ENCODE measurements at regions not wholly inside any gene's neighbourhood (a gene's known extent, or its start where the extent isn't known, plus 50 kb on each side); places are given as distances from the start of the nearest gene placed in this dataset.

DNA sequence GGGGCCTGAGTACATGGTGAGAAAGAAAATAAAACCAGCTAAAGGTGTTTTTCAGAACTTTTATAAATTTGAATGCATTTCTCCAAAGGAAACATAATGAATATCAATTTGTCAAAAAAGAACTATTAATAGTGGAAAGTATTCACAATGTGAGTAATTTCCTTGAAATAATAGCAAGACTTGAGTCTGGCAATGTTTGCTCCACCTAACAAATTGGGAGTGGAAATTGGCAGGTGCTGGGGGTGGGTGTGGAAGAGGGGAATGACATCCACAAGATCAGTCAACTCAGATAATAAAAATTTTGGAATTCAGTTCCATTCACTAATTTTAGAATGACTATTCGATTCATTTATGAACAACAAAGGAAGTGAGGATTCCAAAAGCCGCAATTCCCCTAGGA, 884.8 kb upstream of the SLIT2 start:
- H3K27me3 ChIP-seq, result no peaks in the 10 kb centered on the region
- no peaks in the 10 kb centered on the region for H3K36me3 ChIP-seq
- no peaks in the 10 kb centered on the region for H3K4me1 ChIP-seq
- in situ Hi-C loops (cut with MboI; ENCODE audit: low sequenced_read_pairs in 4 of 4), result no loop called here
- H3K27ac ChIP-seq, result no peak overlapping the region
- ATAC-seq, result no peak
- intact Hi-C loops (cut with DNase I; ENCODE audit: low total_unique reads), result no loop called here
- DNase-seq, result no peak
- TF ChIP-seq POLR2A (IDR thresholded peaks at IDR 0.05), result no peak
- TF ChIP-seq, protein P1, sequence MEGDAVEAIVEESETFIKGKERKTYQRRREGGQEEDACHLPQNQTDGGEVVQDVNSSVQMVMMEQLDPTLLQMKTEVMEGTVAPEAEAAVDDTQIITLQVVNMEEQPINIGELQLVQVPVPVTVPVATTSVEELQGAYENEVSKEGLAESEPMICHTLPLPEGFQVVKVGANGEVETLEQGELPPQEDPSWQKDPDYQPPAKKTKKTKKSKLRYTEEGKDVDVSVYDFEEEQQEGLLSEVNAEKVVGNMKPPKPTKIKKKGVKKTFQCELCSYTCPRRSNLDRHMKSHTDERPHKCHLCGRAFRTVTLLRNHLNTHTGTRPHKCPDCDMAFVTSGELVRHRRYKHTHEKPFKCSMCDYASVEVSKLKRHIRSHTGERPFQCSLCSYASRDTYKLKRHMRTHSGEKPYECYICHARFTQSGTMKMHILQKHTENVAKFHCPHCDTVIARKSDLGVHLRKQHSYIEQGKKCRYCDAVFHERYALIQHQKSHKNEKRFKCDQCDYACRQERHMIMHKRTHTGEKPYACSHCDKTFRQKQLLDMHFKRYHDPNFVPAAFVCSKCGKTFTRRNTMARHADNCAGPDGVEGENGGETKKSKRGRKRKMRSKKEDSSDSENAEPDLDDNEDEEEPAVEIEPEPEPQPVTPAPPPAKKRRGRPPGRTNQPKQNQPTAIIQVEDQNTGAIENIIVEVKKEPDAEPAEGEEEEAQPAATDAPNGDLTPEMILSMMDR (IDR thresholded peaks at IDR 0.05 in 4 of 5, conservative IDR thresholded peaks at IDR 0.05 in 1 of 5), result no peak
- no peaks in the 10 kb centered on the region for H3K9me3 ChIP-seq
- no peak overlapping the region for H3K4me3 ChIP-seq

GRCh38 chr4:19358015-19358414, 893.7 kb upstream of the SLIT2 start:
- TF ChIP-seq, protein P1 (IDR thresholded peaks at IDR 0.05 in 4 of 5, conservative IDR thresholded peaks at IDR 0.05 in 1 of 5), result no peak
- no peak for TF ChIP-seq POLR2A (IDR thresholded peaks at IDR 0.05)
- H3K4me1 ChIP-seq, result no peaks in the 10 kb centered on the region
- DNase-seq, result no peak
- H3K27ac ChIP-seq, result no peak overlapping the region
- in situ Hi-C loops (cut with MboI; ENCODE audit: low sequenced_read_pairs in 4 of 4) (no loop called here), intact Hi-C loops (cut with DNase I; ENCODE audit: low total_unique reads) (no loop called here)
- H3K9me3 ChIP-seq, result no peaks in the 10 kb centered on the region
- no peaks in the 10 kb centered on the region for H3K36me3 ChIP-seq
- H3K27me3 ChIP-seq, result no peaks in the 10 kb centered on the region
- no peak for ATAC-seq
- no peak overlapping the region for H3K4me3 ChIP-seq

GRCh38 chr4:19349416-19349815, 902.3 kb upstream of the SLIT2 start:
- Histone ChIP-seq H3K9me3 (no peaks in the 10 kb centered on the region), H3K4me3 (no peak overlapping the region), H3K27ac (no peak overlapping the region), H3K4me1 (no peaks in the 10 kb centered on the region), H3K36me3 (no peaks in the 10 kb centered on the region), H3K27me3 (no peaks in the 10 kb centered on the region)
- TF ChIP-seq, protein P1 (IDR thresholded peaks at IDR 0.05 in 4 of 5, conservative IDR thresholded peaks at IDR 0.05 in 1 of 5), result no peak
- no peak for TF ChIP-seq POLR2A (IDR thresholded peaks at IDR 0.05)
- in situ Hi-C loops (cut with MboI; ENCODE audit: low sequenced_read_pairs in 4 of 4), result no loop called here
- no peak for DNase-seq
- no peak for ATAC-seq
- intact Hi-C loops (cut with DNase I; ENCODE audit: low total_unique reads), result no loop called here

GRCh38 chr4:19348746-19349145, 903.0 kb upstream of the SLIT2 start:
- Histone ChIP-seq H3K27ac (no peak overlapping the region), H3K4me1 (no peaks in the 10 kb centered on the region), H3K36me3 (no peaks in the 10 kb centered on the region), H3K4me3 (no peak overlapping the region), H3K27me3 (no peaks in the 10 kb centered on the region), H3K9me3 (no peaks in the 10 kb centered on the region)
- in situ Hi-C loops (cut with MboI; ENCODE audit: low sequenced_read_pairs in 4 of 4) (no loop called here), intact Hi-C loops (cut with DNase I; ENCODE audit: low total_unique reads) (no loop called here)
- DNase-seq (no peak), ATAC-seq (no peak)
- TF ChIP-seq, protein P1 (IDR thresholded peaks at IDR 0.05 in 4 of 5, conservative IDR thresholded peaks at IDR 0.05 in 1 of 5), result no peak
- TF ChIP-seq POLR2A (IDR thresholded peaks at IDR 0.05), result no peak

DNA sequence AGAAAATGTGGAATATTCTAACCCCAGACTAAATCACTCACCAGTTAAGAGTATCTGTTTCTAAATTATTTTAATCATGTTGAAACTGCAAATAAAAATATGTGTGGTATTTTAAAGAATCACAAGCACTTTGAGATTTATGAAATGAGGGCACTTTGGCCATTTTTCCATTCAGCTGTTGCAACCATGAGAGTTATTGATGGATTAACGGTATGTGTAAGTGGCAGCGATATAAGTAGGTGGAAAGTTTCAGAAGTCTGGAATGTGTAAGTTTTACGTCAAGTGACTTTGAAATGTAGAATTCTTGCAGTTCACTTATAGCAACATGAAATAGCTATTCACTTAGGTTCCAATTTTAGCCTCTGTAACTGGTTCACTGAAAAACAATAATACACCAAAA, 905.1 kb upstream of the SLIT2 start:
- no peak for TF ChIP-seq POLR2A (IDR thresholded peaks at IDR 0.05)
- TF ChIP-seq, protein P1 (IDR thresholded peaks at IDR 0.05 in 4 of 5, conservative IDR thresholded peaks at IDR 0.05 in 1 of 5), result no peak
- Histone ChIP-seq H3K4me3 (no peak overlapping the region), H3K4me1 (no peaks in the 10 kb centered on the region)

More for the DNA sequence above, 905.1 kb upstream of the SLIT2 start:
- ATAC-seq (no peak), DNase-seq (no peak)
- no peaks in the 10 kb centered on the region for H3K27me3 ChIP-seq
- H3K9me3 ChIP-seq, result no peaks in the 10 kb centered on the region
- in situ Hi-C loops (cut with MboI; ENCODE audit: low sequenced_read_pairs in 4 of 4) (no loop called here), intact Hi-C loops (cut with DNase I; ENCODE audit: low total_unique reads) (no loop called here)
- H3K36me3 ChIP-seq, result no peaks in the 10 kb centered on the region
- H3K27ac ChIP-seq, result no peak overlapping the region

Data from gastrocnemius medialis (tissue), 4 donors.